DND-41 (cell line): ENCODE measurements at regions not wholly inside any gene's neighbourhood (a gene's known extent, or its start where the extent isn't known, plus 50 kb on each side); places are given as distances from the start of the nearest gene placed in this dataset.

Source experiments
- CTCF ChIP-seq: IDR thresholded peaks from 2 replicates; pipeline ENCODE4 v1.5.1; 2012; ENCODE audit warnings: borderline replicate concordance, low read length, moderate library complexity, mild to moderate bottlenecking; ENCODE audit not compliant: poor library complexity, severe bottlenecking; ENCODE audit errors: extremely low read depth
- EZH2 ChIP-seq: IDR thresholded peaks from 3 replicates; pipeline ENCODE4 v1.6.1; 2012; ENCODE audit warnings: borderline replicate concordance, low read depth, mild to moderate bottlenecking, moderate library complexity, low read length, inconsistent platforms; ENCODE audit not compliant: severe bottlenecking

GRCh38 chr14:77988096-77988870 lies 181.9 kb upstream of the NRXN3 start:
- TF ChIP-seq EZH2 = no peak
- no peak for TF ChIP-seq CTCF
